ENCODE measurements at regions not wholly inside any gene's neighbourhood (a gene's known extent, or its start where the extent isn't known, plus 50 kb on each side); places are given as distances from the start of the nearest gene placed in this dataset.

GRCh38 chr20:19908576-19908975, 108.6 kb upstream of the NAA20 start:
- H2BK12ac ChIP-seq (ENCODE audit: low read length in 2 of 2) = no peak overlapping the region
- H3K79me1 ChIP-seq (replicated peaks; ENCODE audit: low read length, poor library complexity, severe bottlenecking) = peaks cover 24% of the 10 kb centered on the region
- no peak overlapping the region for H4K91ac ChIP-seq (ENCODE audit: low read length)
- no peak overlapping the region for H2AFZ ChIP-seq (ENCODE audit: low read depth, low read length)
- H3K4ac ChIP-seq (ENCODE audit: low read depth in 1 of 2, low read length in 2 of 2) = no peak overlapping the region
- no peak overlapping the region for H3K4me2 ChIP-seq (ENCODE audit: low read length, poor library complexity, severe bottlenecking)
- no peaks in the 10 kb centered on the region for H3K27me3 ChIP-seq (ENCODE audit: control insufficient read depth in 1 of 2, insufficient read depth in 1 of 2, low read length in 2 of 2)
- peaks cover 0 to 9% of the 10 kb centered on the region in 2 experiments for H3K36me3 ChIP-seq (ENCODE audit: control insufficient read depth in 1 of 2, insufficient read depth in 2 of 2, low read depth in 1 of 2, low read length in 2 of 2)
- no peak overlapping the region for H3K14ac ChIP-seq (ENCODE audit: low read length in 2 of 2)
- H2BK5ac ChIP-seq (ENCODE audit: low read depth, low read length, poor library complexity, severe bottlenecking) = no peak overlapping the region
- no peaks in the 10 kb centered on the region for H3K9me3 ChIP-seq (ENCODE audit: control insufficient read depth, low read length)
- DNase-seq = peak; percentile 66
- no peak overlapping the region for H4K8ac ChIP-seq (ENCODE audit: low read length)
- H3K4me3 ChIP-seq (ENCODE audit: insufficient read depth in 1 of 2, low read depth in 1 of 2, low read length in 2 of 2) = no peak overlapping the region
- H2BK15ac ChIP-seq (ENCODE audit: low read depth, poor library complexity, severe bottlenecking) = no peak overlapping the region
- no peak overlapping the region for H2AK5ac ChIP-seq (ENCODE audit: low read length, severe bottlenecking)
- H3K23ac ChIP-seq (ENCODE audit: low read length in 2 of 2) = no peak overlapping the region
- H3K9ac ChIP-seq (ENCODE audit: low read length) = no peak overlapping the region
- H3K18ac ChIP-seq (ENCODE audit: low read depth in 1 of 2, low read length in 2 of 2) = no peak overlapping the region
- H3K27ac ChIP-seq (ENCODE audit: low read length, poor library complexity, severe bottlenecking) = no peak overlapping the region
- no peak overlapping the region for H2BK120ac ChIP-seq (ENCODE audit: low read depth, low read length)
- 88% methylated on average over 4 of the region's 4 CpGs for WGBS
- peaks cover 11% of the 10 kb centered on the region for H3K4me1 ChIP-seq (ENCODE audit: control insufficient read depth, insufficient read depth, low read depth, low read length)

DNA sequence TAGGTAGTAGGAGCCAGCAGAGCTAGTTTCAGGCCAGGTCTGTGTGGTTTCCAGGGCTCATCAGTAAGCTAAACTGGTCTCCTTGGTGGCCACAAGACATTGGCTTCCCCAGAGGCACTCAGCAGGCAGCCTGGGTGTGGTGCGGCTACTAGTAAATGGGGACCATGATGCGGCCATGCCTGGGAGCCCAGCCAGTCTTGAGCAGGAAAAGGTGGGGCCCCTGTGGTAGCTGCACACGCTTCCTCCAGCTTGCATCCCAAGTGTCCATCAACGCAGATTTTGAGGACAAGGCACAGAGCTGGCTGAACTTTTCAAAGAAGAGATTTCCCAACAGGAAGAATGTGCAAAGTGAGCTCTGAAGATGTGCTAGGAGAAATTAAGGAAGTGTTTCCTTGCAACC, 107.4 kb upstream of the NAA20 start:
- Histone ChIP-seq H3K23ac (ENCODE audit: low read length in 2 of 2) (no peak overlapping the region), H3K36me3 (ENCODE audit: control insufficient read depth in 1 of 2, insufficient read depth in 2 of 2, low read depth in 1 of 2, low read length in 2 of 2) (peaks cover 0 to 9% of the 10 kb centered on the region in 2 experiments)

GRCh38 chr20:19911810-19912382, 105.3 kb upstream of the NAA20 start:
- Histone ChIP-seq H3K18ac (ENCODE audit: low read depth in 1 of 2, low read length in 2 of 2) (no peak overlapping the region), H2BK15ac (ENCODE audit: low read depth, poor library complexity, severe bottlenecking) (no peak overlapping the region), H3K9me3 (ENCODE audit: control insufficient read depth, low read length) (no peaks in the 10 kb centered on the region), H3K4me3 (ENCODE audit: insufficient read depth in 1 of 2, low read depth in 1 of 2, low read length in 2 of 2) (no peak overlapping the region), H3K27me3 (ENCODE audit: control insufficient read depth in 1 of 2, insufficient read depth in 1 of 2, low read length in 2 of 2) (no peaks in the 10 kb centered on the region), H2BK5ac (ENCODE audit: low read depth, low read length, poor library complexity, severe bottlenecking) (no peak overlapping the region), H3K4ac (ENCODE audit: low read depth in 1 of 2, low read length in 2 of 2) (no peak overlapping the region), H3K14ac (ENCODE audit: low read length in 2 of 2) (no peak overlapping the region), H2AFZ (ENCODE audit: low read depth, low read length) (no peak overlapping the region), H4K91ac (ENCODE audit: low read length) (no peak overlapping the region), H3K4me1 (ENCODE audit: control insufficient read depth, insufficient read depth, low read depth, low read length) (peaks cover 20% of the 10 kb centered on the region), H3K27ac (ENCODE audit: low read length, poor library complexity, severe bottlenecking) (peak overlapping the region; percentile 35), H3K79me1 (replicated peaks; ENCODE audit: low read length, poor library complexity, severe bottlenecking) (peaks cover 26% of the 10 kb centered on the region), H3K23ac (ENCODE audit: low read length in 2 of 2) (no peak overlapping the region), H2BK12ac (ENCODE audit: low read length in 2 of 2) (no peak overlapping the region), H4K8ac (ENCODE audit: low read length) (no peak overlapping the region), H2BK120ac (ENCODE audit: low read depth, low read length) (no peak overlapping the region), H3K4me2 (ENCODE audit: low read length, poor library complexity, severe bottlenecking) (no peak overlapping the region), H3K9ac (ENCODE audit: low read length) (no peak overlapping the region), H2AK5ac (ENCODE audit: low read length, severe bottlenecking) (peak overlapping the region; percentile 10), H3K36me3 (ENCODE audit: control insufficient read depth in 1 of 2, insufficient read depth in 2 of 2, low read depth in 1 of 2, low read length in 2 of 2) (peaks cover 0 to 9% of the 10 kb centered on the region in 2 experiments)
- no peak for DNase-seq
- WGBS = 82% methylated on average over 4 of the region's 4 CpGs

More for the DNA sequence above, 107.4 kb upstream of the NAA20 start:
- Histone ChIP-seq H3K14ac (ENCODE audit: low read length in 2 of 2) (no peak overlapping the region), H3K4me1 (ENCODE audit: control insufficient read depth, insufficient read depth, low read depth, low read length) (peaks cover 14% of the 10 kb centered on the region), H3K79me1 (replicated peaks; ENCODE audit: low read length, poor library complexity, severe bottlenecking) (peaks cover 23% of the 10 kb centered on the region), H2BK12ac (ENCODE audit: low read length in 2 of 2) (peak overlapping the region; percentile 29 to 66), H4K91ac (ENCODE audit: low read length) (no peak overlapping the region), H3K4me2 (ENCODE audit: low read length, poor library complexity, severe bottlenecking) (no peak overlapping the region), H4K8ac (ENCODE audit: low read length) (peak overlapping the region; percentile 2), H3K27me3 (ENCODE audit: control insufficient read depth in 1 of 2, insufficient read depth in 1 of 2, low read length in 2 of 2) (no peaks in the 10 kb centered on the region), H3K9me3 (ENCODE audit: control insufficient read depth, low read length) (no peaks in the 10 kb centered on the region), H2AFZ (ENCODE audit: low read depth, low read length) (no peak overlapping the region), H3K18ac (ENCODE audit: low read depth in 1 of 2, low read length in 2 of 2) (peak overlapping the region in 1 of 2 experiments; percentile 50), H2BK5ac (ENCODE audit: low read depth, low read length, poor library complexity, severe bottlenecking) (no peak overlapping the region), H3K4ac (ENCODE audit: low read depth in 1 of 2, low read length in 2 of 2) (peak overlapping the region in 1 of 2 experiments; percentile 74), H2BK120ac (ENCODE audit: low read depth, low read length) (no peak overlapping the region), H2AK5ac (ENCODE audit: low read length, severe bottlenecking) (no peak overlapping the region), H3K27ac (ENCODE audit: low read length, poor library complexity, severe bottlenecking) (no peak overlapping the region), H3K9ac (ENCODE audit: low read length) (no peak overlapping the region), H3K4me3 (ENCODE audit: insufficient read depth in 1 of 2, low read depth in 1 of 2, low read length in 2 of 2) (no peak overlapping the region), H2BK15ac (ENCODE audit: low read depth, poor library complexity, severe bottlenecking) (no peak overlapping the region)
- WGBS = 81% methylated on average over 4 of the region's 4 CpGs
- no peak for DNase-seq

GRCh38 chr20:19913349-19913748, 103.8 kb upstream of the NAA20 start:
- H2BK15ac ChIP-seq (ENCODE audit: low read depth, poor library complexity, severe bottlenecking) = no peak overlapping the region
- H3K36me3 ChIP-seq (ENCODE audit: control insufficient read depth in 1 of 2, insufficient read depth in 2 of 2, low read depth in 1 of 2, low read length in 2 of 2) = peaks cover 0 to 9% of the 10 kb centered on the region in 2 experiments
- no peaks in the 10 kb centered on the region for H3K27me3 ChIP-seq (ENCODE audit: control insufficient read depth in 1 of 2, insufficient read depth in 1 of 2, low read length in 2 of 2)
- no peak overlapping the region for H3K27ac ChIP-seq (ENCODE audit: low read length, poor library complexity, severe bottlenecking)
- H3K23ac ChIP-seq (ENCODE audit: low read length in 2 of 2) = no peak overlapping the region
- no peak overlapping the region for H2BK120ac ChIP-seq (ENCODE audit: low read depth, low read length)
- no peak overlapping the region for H2BK5ac ChIP-seq (ENCODE audit: low read depth, low read length, poor library complexity, severe bottlenecking)
- H2AFZ ChIP-seq (ENCODE audit: low read depth, low read length) = no peak overlapping the region
- H3K18ac ChIP-seq (ENCODE audit: low read depth in 1 of 2, low read length in 2 of 2) = no peak overlapping the region
- no peaks in the 10 kb centered on the region for H3K9me3 ChIP-seq (ENCODE audit: control insufficient read depth, low read length)
- H2AK5ac ChIP-seq (ENCODE audit: low read length, severe bottlenecking) = no peak overlapping the region
- WGBS = 100% methylated on average over 1 of the region's 1 CpG
- DNase-seq = no peak
- H3K9ac ChIP-seq (ENCODE audit: low read length) = no peak overlapping the region
- H3K79me1 ChIP-seq (replicated peaks; ENCODE audit: low read length, poor library complexity, severe bottlenecking) = peaks cover 25% of the 10 kb centered on the region
- H4K8ac ChIP-seq (ENCODE audit: low read length) = no peak overlapping the region
- no peak overlapping the region for H3K4me2 ChIP-seq (ENCODE audit: low read length, poor library complexity, severe bottlenecking)
- no peak overlapping the region for H3K4me3 ChIP-seq (ENCODE audit: insufficient read depth in 1 of 2, low read depth in 1 of 2, low read length in 2 of 2)
- no peak overlapping the region for H3K4ac ChIP-seq (ENCODE audit: low read depth in 1 of 2, low read length in 2 of 2)
- H3K4me1 ChIP-seq (ENCODE audit: control insufficient read depth, insufficient read depth, low read depth, low read length) = peaks cover 16% of the 10 kb centered on the region
- no peak overlapping the region for H3K14ac ChIP-seq (ENCODE audit: low read length in 2 of 2)
- no peak overlapping the region for H2BK12ac ChIP-seq (ENCODE audit: low read length in 2 of 2)
- no peak overlapping the region for H4K91ac ChIP-seq (ENCODE audit: low read length)
